ENCODE measurements at regions not wholly inside any gene's neighbourhood (a gene's known extent, or its start where the extent isn't known, plus 50 kb on each side); places are given as distances from the start of the nearest gene placed in this dataset.

DNA sequence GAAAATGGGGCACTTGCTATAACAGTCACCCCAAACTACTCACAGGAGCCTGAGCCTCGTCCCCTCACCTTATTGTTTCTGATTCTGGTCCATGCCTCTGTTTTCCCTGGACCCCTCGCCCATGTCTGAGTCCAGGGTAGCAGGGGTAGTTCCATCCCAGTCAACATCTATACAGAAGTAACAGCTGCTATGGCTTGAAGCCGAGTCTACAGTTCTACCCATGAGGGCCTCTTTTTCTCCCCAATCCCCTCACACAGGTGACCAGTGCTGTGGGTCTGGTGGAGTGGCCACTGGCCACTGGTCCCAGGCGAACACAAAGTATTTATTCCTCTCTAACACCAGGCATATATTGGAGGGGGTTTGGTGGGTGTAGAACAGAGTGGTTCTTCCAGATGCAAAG is 116.4 kb downstream of the ZNF280B start:
- no peak for DNase-seq (ENCODE audit: low read depth in 2 of 2, low spot score in 1 of 2)

DNA sequence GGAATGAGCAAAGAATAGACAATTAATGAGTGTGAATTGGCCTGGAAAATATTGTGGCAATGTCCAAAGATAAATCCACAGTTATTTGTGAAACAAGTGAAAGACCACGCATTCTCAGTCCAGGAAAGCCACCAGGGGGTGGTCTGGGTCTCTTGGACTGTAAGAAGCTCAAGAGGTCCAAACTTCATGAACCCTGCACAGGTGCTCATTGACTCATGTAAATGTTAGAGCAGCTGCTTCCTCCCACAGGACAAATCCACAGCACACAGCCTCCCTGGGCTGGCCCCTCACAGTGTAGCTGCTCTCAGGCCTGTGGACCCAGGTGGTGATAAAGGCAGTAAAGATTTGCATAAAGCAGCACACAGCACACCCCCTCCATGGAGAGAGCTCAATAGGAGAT is 114.0 kb downstream of the ZNF280B start:
- no peak for DNase-seq (ENCODE audit: low read depth in 2 of 2, low spot score in 1 of 2)

DNA sequence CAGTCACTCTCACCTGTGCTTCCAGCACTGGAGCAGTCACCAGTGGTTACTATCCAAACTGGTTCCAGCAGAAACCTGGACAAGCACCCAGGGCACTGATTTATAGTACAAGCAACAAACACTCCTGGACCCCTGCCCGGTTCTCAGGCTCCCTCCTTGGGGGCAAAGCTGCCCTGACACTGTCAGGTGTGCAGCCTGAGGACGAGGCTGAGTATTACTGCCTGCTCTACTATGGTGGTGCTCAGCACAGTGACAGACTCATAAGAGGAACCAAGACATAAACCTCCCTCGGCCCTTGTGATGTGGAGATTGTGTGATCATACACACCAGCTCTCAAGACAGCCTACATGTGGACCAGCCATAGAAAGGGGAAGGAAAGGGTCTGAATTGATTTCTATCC is 113.3 kb downstream of the ZNF280B start:
- DNase-seq (ENCODE audit: low read depth in 2 of 2, low spot score in 1 of 2): no peak

GRCh38 chr22:22396741-22397291 is 111.7 kb downstream of the ZNF280B start:
- no peak for DNase-seq (ENCODE audit: low read depth in 2 of 2, low spot score in 1 of 2)

- no peak for DNase-seq (ENCODE audit: low read depth in 2 of 2, low spot score in 1 of 2)
Measured at GRCh38 chr22:22397292-22397870, 111.2 kb downstream of the ZNF280B start.

- no peak for DNase-seq (ENCODE audit: low read depth in 2 of 2, low spot score in 1 of 2)
Measured at GRCh38 chr22:22397875-22398524, 110.5 kb downstream of the ZNF280B start.

DNA sequence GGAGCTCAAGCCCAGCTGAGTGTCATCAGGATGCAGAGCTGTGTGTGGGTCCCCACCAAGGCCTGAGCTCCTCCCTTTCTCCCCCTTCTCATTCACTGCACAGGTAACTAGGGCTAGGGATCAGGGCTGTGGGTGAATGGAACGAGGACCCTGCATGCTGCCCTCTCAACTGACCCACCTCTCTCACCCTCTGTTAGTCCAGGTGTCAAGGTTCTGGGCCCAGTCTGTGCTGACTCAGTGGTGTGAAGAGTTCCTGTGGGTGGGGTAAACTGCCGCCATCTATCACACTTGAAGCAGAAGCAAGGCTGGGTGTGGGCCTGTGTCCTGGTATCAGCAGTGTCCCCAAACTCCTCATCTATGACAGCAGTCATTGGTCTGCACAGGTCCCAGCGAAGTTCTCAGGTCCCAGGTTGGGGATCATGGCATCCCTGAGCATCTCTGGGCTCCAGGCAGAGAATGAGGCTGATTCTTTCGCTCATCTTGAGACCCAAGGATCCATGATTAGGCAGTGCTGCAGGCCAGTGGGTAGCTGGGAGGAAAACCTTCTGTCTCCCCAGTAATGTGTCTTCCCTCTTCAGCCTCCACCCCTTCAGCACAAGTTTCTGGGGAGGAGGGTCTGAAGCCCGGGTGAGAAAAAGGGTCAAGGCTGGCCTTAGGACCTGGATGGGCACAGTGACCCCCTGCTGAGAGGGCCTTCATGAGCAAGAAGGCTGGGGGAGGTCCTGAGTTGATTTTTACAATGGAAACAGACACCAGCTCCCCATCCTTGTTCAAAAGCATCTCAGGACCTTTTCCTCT is 109.8 kb downstream of the ZNF280B start:
- no peak for DNase-seq (ENCODE audit: low read depth in 2 of 2, low spot score in 1 of 2)

- no peak for DNase-seq (ENCODE audit: low read depth in 2 of 2, low spot score in 1 of 2)
Measured at GRCh38 chr22:22400099-22400498, 108.4 kb downstream of the ZNF280B start.

DNA sequence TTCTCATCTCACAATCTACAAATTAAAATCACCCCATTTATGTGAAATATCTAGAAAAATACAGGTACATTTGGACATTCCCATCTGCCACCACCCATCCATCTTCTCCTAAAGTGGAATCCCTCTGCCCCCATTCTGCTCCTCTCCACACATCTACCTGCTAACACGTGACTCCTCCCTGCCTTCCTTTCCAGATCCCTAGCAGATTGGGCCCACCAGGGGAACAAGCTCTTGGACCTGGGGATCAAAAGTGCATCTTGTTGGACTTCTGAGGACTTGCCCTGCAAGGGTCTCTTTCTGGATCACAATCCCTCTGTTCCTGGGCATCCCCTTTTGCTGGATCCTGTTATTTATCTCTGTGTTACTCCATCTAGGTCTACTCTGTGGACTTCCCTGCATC is 107.6 kb downstream of the ZNF280B start:
- no peak for DNase-seq (ENCODE audit: low read depth in 2 of 2, low spot score in 1 of 2)

DNA sequence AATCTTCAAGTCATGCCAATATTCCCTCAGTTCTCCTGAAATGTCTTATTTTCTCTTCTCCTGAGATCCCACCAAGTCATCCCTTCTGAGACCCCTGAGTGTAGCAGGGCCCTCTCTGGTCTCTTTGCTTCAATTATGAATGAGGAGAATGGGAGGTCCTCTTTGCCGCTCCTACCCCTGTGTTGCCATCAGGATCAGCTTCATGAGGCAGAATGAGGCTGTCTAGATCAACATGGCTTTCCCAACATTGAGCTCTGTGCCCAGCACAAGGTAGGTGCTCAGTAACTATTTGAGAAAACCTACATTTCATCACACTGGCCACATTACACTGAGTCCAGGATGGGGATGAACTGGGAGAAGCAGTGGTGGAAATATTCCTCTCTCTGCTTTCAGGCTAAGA is 107.2 kb downstream of the ZNF280B start:
- DNase-seq (ENCODE audit: low read depth in 2 of 2, low spot score in 1 of 2): no peak

DNA sequence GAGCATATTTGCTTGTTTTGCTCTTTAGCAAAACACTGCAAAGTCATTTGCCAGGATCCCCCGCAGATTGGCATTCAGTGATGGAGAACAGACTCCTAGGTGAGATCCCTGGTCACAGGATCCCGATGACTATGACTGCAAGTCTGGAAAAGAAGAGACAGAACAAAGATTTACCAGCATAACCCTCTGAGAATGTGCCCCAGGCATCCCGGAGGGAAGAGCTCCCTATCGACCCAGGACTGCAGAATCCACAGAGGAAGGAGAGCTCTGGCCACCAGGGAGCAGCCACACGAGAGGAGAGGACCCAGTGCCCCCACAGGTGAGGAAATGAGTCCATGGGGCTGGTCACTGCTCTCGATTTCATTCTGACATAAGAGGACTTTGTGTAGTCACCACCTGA is 105.2 kb downstream of the ZNF280B start:
- no peak for DNase-seq (ENCODE audit: low read depth in 2 of 2, low spot score in 1 of 2)

DNA sequence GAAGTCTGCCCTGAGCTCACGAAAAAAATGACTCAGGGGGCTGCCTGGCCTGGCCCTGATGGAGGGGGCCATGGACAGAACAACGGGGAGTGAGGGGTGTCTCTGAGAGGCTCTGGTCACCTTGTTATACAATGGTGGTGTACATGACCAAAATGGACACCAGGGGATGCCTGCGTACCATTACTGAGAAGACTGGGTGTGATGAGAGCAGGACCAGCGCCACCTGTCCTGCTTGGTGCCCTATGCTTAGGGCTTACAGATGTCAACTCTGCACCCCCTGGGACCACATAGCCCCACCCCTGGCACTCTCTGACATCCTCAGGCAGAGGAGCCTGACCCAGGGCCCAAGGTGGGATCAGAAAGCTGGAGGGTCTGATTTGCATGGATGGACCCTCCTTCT is 104.8 kb downstream of the ZNF280B start:
- no peak for DNase-seq (ENCODE audit: low read depth in 2 of 2, low spot score in 1 of 2)

GRCh38 chr22:22404598-22405284 is 103.8 kb downstream of the ZNF280B start:
- no peak for DNase-seq (ENCODE audit: low read depth in 2 of 2, low spot score in 1 of 2)

GRCh38 chr22:22406445-22407027 is 102.0 kb downstream of the ZNF280B start:
- DNase-seq (ENCODE audit: low read depth in 2 of 2, low spot score in 1 of 2): no peak

DNA sequence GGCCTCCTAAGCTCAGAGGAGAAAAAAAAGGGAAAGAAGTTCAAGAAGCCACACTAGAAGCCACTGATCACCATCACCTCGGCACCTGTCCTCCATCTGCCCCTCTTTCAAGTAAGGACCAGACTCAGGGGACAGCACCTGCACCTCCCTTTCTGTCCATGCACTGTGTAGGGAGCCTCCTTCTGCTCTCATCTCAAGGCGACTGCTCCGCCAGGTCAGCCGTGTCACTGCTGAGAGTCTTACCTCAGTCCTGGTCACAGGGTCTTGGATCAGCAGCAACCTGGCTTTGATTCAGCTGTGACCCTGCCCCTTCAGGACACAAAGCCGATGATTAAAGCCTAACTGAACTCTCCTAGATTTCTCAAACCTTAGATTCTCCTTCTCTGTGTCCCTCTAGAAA is 101.5 kb downstream of the ZNF280B start:
- DNase-seq (ENCODE audit: low read depth in 2 of 2, low spot score in 1 of 2): no peak

- no peak for DNase-seq (ENCODE audit: low read depth in 2 of 2, low spot score in 1 of 2)
Measured at GRCh38 chr22:22408269-22408668, 100.3 kb downstream of the ZNF280B start.

DNA sequence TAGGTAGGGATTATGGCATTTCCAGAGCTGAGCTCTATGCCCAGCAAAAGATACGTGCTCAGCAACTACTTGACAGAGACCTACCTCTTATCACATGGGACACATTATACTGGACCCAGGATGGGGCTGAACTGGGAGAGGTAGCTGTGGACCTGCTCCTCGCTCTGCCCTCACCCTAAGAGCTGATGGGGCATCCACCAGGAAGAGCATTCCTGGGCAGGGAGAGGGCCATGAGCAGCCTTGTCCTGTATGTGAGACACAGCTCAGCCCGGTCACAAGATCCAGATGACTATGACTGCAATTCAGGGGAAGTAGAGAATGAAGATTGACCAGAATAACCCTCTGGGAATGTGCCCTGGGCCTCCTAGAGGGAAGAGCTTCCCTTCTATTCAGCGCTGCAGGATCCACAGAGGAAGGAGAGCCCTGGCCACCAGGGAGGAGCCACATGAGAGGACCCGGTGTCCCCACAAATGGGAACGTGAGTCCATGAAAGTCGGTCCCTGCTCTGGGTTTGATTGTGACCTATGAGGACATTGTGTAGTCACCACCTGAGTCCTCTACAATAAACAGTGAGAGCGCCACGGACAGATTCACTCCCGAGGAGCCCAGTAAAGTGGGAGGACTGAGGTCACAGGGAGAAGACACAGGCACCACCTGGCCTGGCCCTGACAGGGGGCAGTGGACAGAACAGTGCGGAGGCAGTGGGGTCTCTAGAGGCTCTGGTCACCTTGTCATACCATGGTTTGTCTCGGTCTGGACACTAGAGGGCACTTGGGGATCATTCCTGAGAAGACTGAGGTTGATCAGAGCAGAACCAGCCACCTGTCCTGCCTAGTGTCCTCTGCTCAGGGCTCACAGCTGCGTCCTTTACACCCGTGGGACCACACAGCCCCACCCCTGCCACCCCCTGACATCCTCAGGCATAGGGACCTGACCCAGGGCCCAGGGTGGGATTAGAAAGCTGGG is 99.5 kb downstream of the ZNF280B start:
- no peak for DNase-seq (ENCODE audit: low read depth in 2 of 2, low spot score in 1 of 2)

DNA sequence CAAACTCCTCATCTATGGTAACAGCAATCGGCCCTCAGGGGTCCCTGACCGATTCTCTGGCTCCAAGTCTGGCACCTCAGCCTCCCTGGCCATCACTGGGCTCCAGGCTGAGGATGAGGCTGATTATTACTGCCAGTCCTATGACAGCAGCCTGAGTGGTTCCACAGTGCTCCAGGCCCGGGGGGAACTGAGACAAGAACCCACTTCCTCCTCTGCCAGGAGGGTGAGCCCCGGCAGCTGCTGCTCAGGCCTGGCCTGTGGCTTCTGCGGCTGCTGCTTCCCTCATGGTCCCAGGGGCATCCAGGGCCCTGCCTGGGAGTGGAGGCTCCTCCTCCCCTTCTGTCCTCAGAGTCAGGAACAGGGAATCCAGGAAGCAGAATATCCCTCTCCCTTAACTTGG is 98.4 kb downstream of the ZNF280B start:
- DNase-seq (ENCODE audit: low read depth in 2 of 2, low spot score in 1 of 2): no peak

DNA sequence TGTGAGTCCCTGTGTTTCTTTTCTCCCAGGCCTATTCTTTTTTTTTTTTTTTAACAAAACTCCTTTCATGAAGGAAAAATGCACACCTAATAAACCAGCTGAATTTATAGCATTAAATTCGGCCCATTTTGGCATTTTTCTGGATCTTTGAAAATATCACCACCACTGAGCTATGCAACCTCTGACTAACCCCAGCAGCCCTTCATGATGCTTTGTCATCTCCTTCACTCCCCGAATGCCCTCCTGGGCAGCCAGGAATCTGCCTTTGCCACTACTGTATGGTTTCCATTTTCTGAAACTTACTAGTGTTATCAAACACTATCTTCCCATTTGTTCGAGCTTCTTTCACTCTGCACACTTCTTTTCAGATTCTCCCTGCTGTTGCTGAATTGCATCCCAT is 97.9 kb downstream of the ZNF280B start:
- DNase-seq (ENCODE audit: low read depth in 2 of 2, low spot score in 1 of 2): no peak

DNA sequence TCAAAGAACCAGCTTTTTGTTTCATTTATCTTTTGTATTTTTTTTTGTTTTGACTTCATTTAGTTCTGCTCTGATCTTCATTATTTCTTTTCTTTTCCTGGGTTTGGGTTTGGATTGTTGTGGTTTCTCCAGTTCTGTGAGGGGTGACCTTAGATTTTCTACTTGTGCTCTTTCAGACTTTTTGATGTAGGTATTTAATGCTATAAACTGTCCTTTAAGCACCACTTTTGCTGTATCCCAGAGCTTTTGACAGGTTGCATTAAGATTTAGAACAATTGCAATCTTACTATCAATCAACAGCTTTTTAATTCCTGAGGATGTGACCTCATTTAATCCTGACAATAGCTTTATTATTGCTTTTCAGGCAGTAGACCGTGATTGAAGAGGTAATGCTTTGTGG is 94.3 kb downstream of the ZNF280B start:
- DNase-seq (ENCODE audit: low read depth in 2 of 2, low spot score in 1 of 2): no peak
